ENCODE measurements at regions not wholly inside any gene's neighbourhood (a gene's known extent, or its start where the extent isn't known, plus 50 kb on each side); places are given as distances from the start of the nearest gene placed in this dataset.

GRCh38 chr6:66687611-66688140 is 980.6 kb upstream of the EYS start:
- WGBS, 2 donors, result 65 to 69% methylated on average over 3 of the region's 3 CpGs
- ATAC-seq (ENCODE audit: low FRiP score) (no peak), DNase-seq (no peak)
- H3K27ac ChIP-seq (ENCODE audit: low read depth in 1 of 2, low read length in 2 of 2), result no peak overlapping the region
- no peaks in the 10 kb centered on the region for H3K27me3 ChIP-seq (ENCODE audit: control insufficient read depth in 1 of 2, insufficient read depth in 2 of 2, low read length in 1 of 2)
- intact Hi-C loops (cut with DNase I), result no loop called here
- no peaks in the 10 kb centered on the region for H3K4me1 ChIP-seq (ENCODE audit: control insufficient read depth in 1 of 2, insufficient read depth in 2 of 2, low read length in 2 of 2)
- H3K9me3 ChIP-seq (ENCODE audit: control insufficient read depth, low read length), result no peaks in the 10 kb centered on the region
- no peak overlapping the region for H3K4me3 ChIP-seq (ENCODE audit: low read length in 2 of 2)
- no peaks in the 10 kb centered on the region for H3K36me3 ChIP-seq (ENCODE audit: control insufficient read depth in 1 of 2, insufficient read depth in 2 of 2, low read length in 1 of 2)

GRCh38 chr6:66675906-66676305 is 968.9 kb upstream of the EYS start:
- no peaks in the 10 kb centered on the region for H3K36me3 ChIP-seq (ENCODE audit: control insufficient read depth in 1 of 2, insufficient read depth in 2 of 2, low read length in 1 of 2)

GRCh38 chr6:66664112-66664511 is 957.1 kb upstream of the EYS start:
- ATAC-seq (ENCODE audit: low FRiP score), result no peak
- no peak for DNase-seq
- Histone ChIP-seq H3K27me3 (ENCODE audit: control insufficient read depth in 1 of 2, insufficient read depth in 2 of 2, low read length in 1 of 2) (no peaks in the 10 kb centered on the region), H3K4me1 (ENCODE audit: control insufficient read depth in 1 of 2, insufficient read depth in 2 of 2, low read length in 2 of 2) (no peaks in the 10 kb centered on the region), H3K36me3 (ENCODE audit: control insufficient read depth in 1 of 2, insufficient read depth in 2 of 2, low read length in 1 of 2) (no peaks in the 10 kb centered on the region), H3K27ac (ENCODE audit: low read depth in 1 of 2, low read length in 2 of 2) (no peak overlapping the region), H3K9me3 (ENCODE audit: control insufficient read depth, low read length) (no peaks in the 10 kb centered on the region), H3K4me3 (ENCODE audit: low read length in 2 of 2) (no peak overlapping the region)
- WGBS, 2 donors, result 86 to 91% methylated on average over 4 of the region's 4 CpGs
- intact Hi-C loops (cut with DNase I), result no loop called here

More at GRCh38 chr6:66675906-66676305, 968.9 kb upstream of the EYS start:
- Histone ChIP-seq H3K4me1 (ENCODE audit: control insufficient read depth in 1 of 2, insufficient read depth in 2 of 2, low read length in 2 of 2) (no peaks in the 10 kb centered on the region), H3K4me3 (ENCODE audit: low read length in 2 of 2) (no peak overlapping the region), H3K27me3 (ENCODE audit: control insufficient read depth in 1 of 2, insufficient read depth in 2 of 2, low read length in 1 of 2) (no peaks in the 10 kb centered on the region), H3K27ac (ENCODE audit: low read depth in 1 of 2, low read length in 2 of 2) (no peak overlapping the region), H3K9me3 (ENCODE audit: control insufficient read depth, low read length) (no peaks in the 10 kb centered on the region)
- intact Hi-C loops (cut with DNase I), result no loop called here
- DNase-seq (no peak), ATAC-seq (ENCODE audit: low FRiP score) (no peak)
- 77 to 79% methylated on average over 5 of the region's 5 CpGs for WGBS, 2 donors

GRCh38 chr6:66662721-66663507 is 955.9 kb upstream of the EYS start:
- intact Hi-C loops (cut with DNase I), result no loop called here
- 53 to 64% methylated on average over 6 of the region's 6 CpGs for WGBS, 2 donors
- DNase-seq (no peak), ATAC-seq (ENCODE audit: low FRiP score) (no peak)
- Histone ChIP-seq H3K9me3 (ENCODE audit: control insufficient read depth, low read length) (no peaks in the 10 kb centered on the region), H3K27me3 (ENCODE audit: control insufficient read depth in 1 of 2, insufficient read depth in 2 of 2, low read length in 1 of 2) (no peaks in the 10 kb centered on the region), H3K27ac (ENCODE audit: low read depth in 1 of 2, low read length in 2 of 2) (no peak overlapping the region), H3K36me3 (ENCODE audit: control insufficient read depth in 1 of 2, insufficient read depth in 2 of 2, low read length in 1 of 2) (no peaks in the 10 kb centered on the region), H3K4me3 (ENCODE audit: low read length in 2 of 2) (no peak overlapping the region), H3K4me1 (ENCODE audit: control insufficient read depth in 1 of 2, insufficient read depth in 2 of 2, low read length in 2 of 2) (no peaks in the 10 kb centered on the region)

GRCh38 chr6:66662196-66662595 is 955.2 kb upstream of the EYS start:
- intact Hi-C loops (cut with DNase I), result no loop called here
- Histone ChIP-seq H3K27me3 (ENCODE audit: control insufficient read depth in 1 of 2, insufficient read depth in 2 of 2, low read length in 1 of 2) (no peaks in the 10 kb centered on the region), H3K9me3 (ENCODE audit: control insufficient read depth, low read length) (no peaks in the 10 kb centered on the region), H3K27ac (ENCODE audit: low read depth in 1 of 2, low read length in 2 of 2) (no peak overlapping the region), H3K4me3 (ENCODE audit: low read length in 2 of 2) (no peak overlapping the region), H3K4me1 (ENCODE audit: control insufficient read depth in 1 of 2, insufficient read depth in 2 of 2, low read length in 2 of 2) (no peaks in the 10 kb centered on the region), H3K36me3 (ENCODE audit: control insufficient read depth in 1 of 2, insufficient read depth in 2 of 2, low read length in 1 of 2) (no peaks in the 10 kb centered on the region)
- ATAC-seq (ENCODE audit: low FRiP score) (no peak), DNase-seq (no peak)

GRCh38 chr6:66655420-66655819 is 948.4 kb upstream of the EYS start:
- H3K4me3 ChIP-seq (ENCODE audit: low read length in 2 of 2), result no peak overlapping the region
- peaks cover 2% of the 10 kb centered on the region for H3K9me3 ChIP-seq (ENCODE audit: control insufficient read depth, low read length)
- H3K27ac ChIP-seq (ENCODE audit: low read depth in 1 of 2, low read length in 2 of 2), result no peak overlapping the region
- H3K4me1 ChIP-seq (ENCODE audit: control insufficient read depth in 1 of 2, insufficient read depth in 2 of 2, low read length in 2 of 2), result no peaks in the 10 kb centered on the region
- ATAC-seq (ENCODE audit: low FRiP score) (no peak), DNase-seq (peak in 1 of 2 donors; percentile 42)
- WGBS, 2 donors, result 96% methylated on average over 12 to 13 of the region's 13 CpGs
- H3K36me3 ChIP-seq (ENCODE audit: control insufficient read depth in 1 of 2, insufficient read depth in 2 of 2, low read length in 1 of 2), result no peaks in the 10 kb centered on the region
- no peaks in the 10 kb centered on the region for H3K27me3 ChIP-seq (ENCODE audit: control insufficient read depth in 1 of 2, insufficient read depth in 2 of 2, low read length in 1 of 2)
- intact Hi-C loops (cut with DNase I), result no loop called here

GRCh38 chr6:66638518-66638917 is 931.5 kb upstream of the EYS start:
- DNase-seq, result no peak
- H3K27me3 ChIP-seq (ENCODE audit: control insufficient read depth in 1 of 2, insufficient read depth in 2 of 2, low read length in 1 of 2), result no peaks in the 10 kb centered on the region
- WGBS, 2 donors, result 72% methylated on average over 3 of the region's 3 CpGs
- H3K36me3 ChIP-seq (ENCODE audit: control insufficient read depth in 1 of 2, insufficient read depth in 2 of 2, low read length in 1 of 2), result no peaks in the 10 kb centered on the region
- no peaks in the 10 kb centered on the region for H3K4me1 ChIP-seq (ENCODE audit: control insufficient read depth in 1 of 2, insufficient read depth in 2 of 2, low read length in 2 of 2)
- H3K4me3 ChIP-seq (ENCODE audit: low read length in 2 of 2), result no peak overlapping the region
- no peak for ATAC-seq (ENCODE audit: low FRiP score)
- no peaks in the 10 kb centered on the region for H3K9me3 ChIP-seq (ENCODE audit: control insufficient read depth, low read length)
- intact Hi-C loops (cut with DNase I), result no loop called here
- H3K27ac ChIP-seq (ENCODE audit: low read depth in 1 of 2, low read length in 2 of 2), result no peak overlapping the region

- Histone ChIP-seq H3K27ac (ENCODE audit: low read depth in 1 of 2, low read length in 2 of 2) (no peak overlapping the region), H3K4me1 (ENCODE audit: control insufficient read depth in 1 of 2, insufficient read depth in 2 of 2, low read length in 2 of 2) (no peaks in the 10 kb centered on the region), H3K27me3 (ENCODE audit: control insufficient read depth in 1 of 2, insufficient read depth in 2 of 2, low read length in 1 of 2) (no peaks in the 10 kb centered on the region), H3K4me3 (ENCODE audit: low read length in 2 of 2) (no peak overlapping the region), H3K9me3 (ENCODE audit: control insufficient read depth, low read length) (no peaks in the 10 kb centered on the region), H3K36me3 (ENCODE audit: control insufficient read depth in 1 of 2, insufficient read depth in 2 of 2, low read length in 1 of 2) (no peaks in the 10 kb centered on the region)
- ATAC-seq (ENCODE audit: low FRiP score) (no peak), DNase-seq (no peak)
- 71 to 72% methylated on average over 5 of the region's 5 CpGs for WGBS, 2 donors
- intact Hi-C loops (cut with DNase I), result no loop called here
Measured at GRCh38 chr6:66638099-66638498, 931.1 kb upstream of the EYS start.

- intact Hi-C loops (cut with DNase I), result no loop called here
- ATAC-seq (ENCODE audit: low FRiP score) (no peak), DNase-seq (no peak)
- no peak overlapping the region for H3K4me3 ChIP-seq (ENCODE audit: low read length in 2 of 2)
- no peaks in the 10 kb centered on the region for H3K4me1 ChIP-seq (ENCODE audit: control insufficient read depth in 1 of 2, insufficient read depth in 2 of 2, low read length in 2 of 2)
- H3K27ac ChIP-seq (ENCODE audit: low read depth in 1 of 2, low read length in 2 of 2), result no peak overlapping the region
- no peaks in the 10 kb centered on the region for H3K27me3 ChIP-seq (ENCODE audit: control insufficient read depth in 1 of 2, insufficient read depth in 2 of 2, low read length in 1 of 2)
- H3K36me3 ChIP-seq (ENCODE audit: control insufficient read depth in 1 of 2, insufficient read depth in 2 of 2, low read length in 1 of 2), result no peaks in the 10 kb centered on the region
- H3K9me3 ChIP-seq (ENCODE audit: control insufficient read depth, low read length), result no peaks in the 10 kb centered on the region
Measured at GRCh38 chr6:66628917-66629316, 921.9 kb upstream of the EYS start.

Data from aorta (tissue), 5 donors.